ENCODE measurements at regions not wholly inside any gene's neighbourhood (a gene's known extent, or its start where the extent isn't known, plus 50 kb on each side); places are given as distances from the start of the nearest gene placed in this dataset.
"Not testable (repeated sequence)": the region's sequence is repeated elsewhere in the genome, so short reads cannot be mapped to it uniquely, and the experiment has no call there.

- DNase-seq, result no peak
These were observed 82.4 kb upstream of the CCND2 start for GRCh38 chr12:4191149-4191548.

- no peak for DNase-seq
These were observed 83.0 kb upstream of the CCND2 start for GRCh38 chr12:4190366-4191063.

GRCh38 chr12:4189721-4190120 lies 83.8 kb upstream of the CCND2 start:
- no peak for DNase-seq

GRCh38 chr12:4187916-4188315 lies 85.6 kb upstream of the CCND2 start:
- no peak for DNase-seq

GRCh38 chr12:4187315-4187714 lies 86.2 kb upstream of the CCND2 start:
- not testable (repeated sequence) for DNase-seq

- DNase-seq, result no peak
These were observed 95.0 kb upstream of the CCND2 start for GRCh38 chr12:4178424-4179170.

- no peak for DNase-seq
These were observed 96.3 kb upstream of the CCND2 start for GRCh38 chr12:4177262-4177661.

- no peak for DNase-seq
These were observed 97.4 kb upstream of the CCND2 start for GRCh38 chr12:4176168-4176567.

- no peak for DNase-seq
These were observed 99.1 kb upstream of the CCND2 start for GRCh38 chr12:4174417-4174816.

GRCh38 chr12:4172999-4173398 lies 100.6 kb upstream of the CCND2 start:
- no peak for DNase-seq

- DNase-seq, result no peak
These were observed 101.8 kb upstream of the CCND2 start for GRCh38 chr12:4171742-4172141.

GRCh38 chr12:4169959-4170358 lies 103.6 kb upstream of the CCND2 start:
- no peak for DNase-seq

GRCh38 chr12:4169531-4169930 lies 104.0 kb upstream of the CCND2 start:
- DNase-seq, result no peak

- DNase-seq, result no peak
These were observed 105.5 kb upstream of the CCND2 start for GRCh38 chr12:4168036-4168435.

- DNase-seq, result peak; percentile 65
These were observed 108.7 kb upstream of the CCND2 start for GRCh38 chr12:4164559-4165558.

- DNase-seq, result no peak
These were observed 109.4 kb upstream of the CCND2 start for GRCh38 chr12:4164188-4164558.

- DNase-seq, result no peak
These were observed 111.8 kb upstream of the CCND2 start for GRCh38 chr12:4161718-4162117.

GRCh38 chr12:4160314-4161040 lies 113.1 kb upstream of the CCND2 start:
- DNase-seq, result no peak

GRCh38 chr12:4159851-4160250 lies 113.7 kb upstream of the CCND2 start:
- DNase-seq, result no peak

- DNase-seq, result no peak
These were observed 115.3 kb upstream of the CCND2 start for GRCh38 chr12:4158306-4158705.

GRCh38 chr12:4157122-4157521 lies 116.4 kb upstream of the CCND2 start:
- no peak for DNase-seq

GRCh38 chr12:4156317-4156716 lies 117.2 kb upstream of the CCND2 start:
- DNase-seq, result no peak

All from CD4-positive, alpha-beta T cell treated with Interleukin-21 for 1 hour (primary cell).